ENCODE measurements at regions not wholly inside any gene's neighbourhood (a gene's known extent, or its start where the extent isn't known, plus 50 kb on each side); places are given as distances from the start of the nearest gene placed in this dataset.

DNA sequence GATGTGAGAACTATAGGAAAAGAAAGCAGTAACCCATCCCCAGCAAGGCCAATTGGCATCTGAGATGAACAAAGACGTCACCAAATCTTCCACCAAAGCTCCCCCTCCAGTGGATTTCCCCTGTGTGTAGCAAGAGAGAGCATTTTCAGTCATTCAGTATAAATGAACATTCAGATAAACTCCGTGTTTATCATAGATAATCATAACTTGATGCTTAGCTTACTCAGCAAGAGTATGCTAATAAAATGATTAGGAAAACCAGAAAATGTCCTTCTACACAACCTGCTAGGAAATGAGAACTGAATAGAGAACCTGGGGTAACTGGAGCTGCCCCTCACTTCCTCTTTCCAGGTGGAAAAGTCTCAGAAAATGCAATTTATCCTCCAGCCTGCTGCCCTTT, 198.0 kb upstream of the CCDC150 start:
- no CpG with 5 or more reads among the region's 2 CpGs for WGBS (ENCODE audit: insufficient coverage)

DNA sequence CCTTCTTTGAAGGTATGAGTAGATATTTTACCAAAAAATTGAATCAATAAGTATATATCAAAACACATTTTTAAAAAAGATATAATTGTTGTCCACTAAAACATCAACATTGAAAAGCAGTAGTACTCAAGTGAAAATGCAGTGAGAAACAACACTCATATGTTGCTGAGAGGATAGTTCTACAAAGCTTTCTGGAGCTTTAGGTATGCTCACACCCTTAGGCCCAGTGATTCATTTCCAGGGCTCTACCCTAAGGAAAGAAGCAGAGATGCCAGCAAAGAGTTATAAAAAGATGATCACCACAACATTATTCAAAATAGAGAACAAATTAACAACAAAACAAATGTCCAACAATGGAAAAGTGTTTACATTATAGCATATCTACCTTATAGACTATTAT, 197.3 kb upstream of the CCDC150 start:
- Histone ChIP-seq H3K9me3 (ENCODE audit: control extremely low read depth in 1 of 3, control insufficient read depth in 2 of 3, insufficient read depth in 1 of 3, low read length in 2 of 3) (no peaks in the 10 kb centered on the region), H3K27me3 (replicated peaks in 1 of 4; ENCODE audit: control extremely low read depth in 1 of 4, control insufficient read depth in 3 of 4, insufficient read depth in 4 of 4, low read length in 3 of 4) (no peaks in the 10 kb centered on the region), H4K20me1 (ENCODE audit: control insufficient read depth, insufficient read depth, low read length, poor library complexity, severe bottlenecking) (no peaks in the 10 kb centered on the region), H3K4me3 (ENCODE audit: control extremely low read depth in 1 of 5, extremely low read depth in 1 of 5, insufficient read depth in 1 of 5, low read depth in 2 of 5, low read length in 4 of 5) (no peak overlapping the region), H3K36me3 (replicated peaks in 1 of 2; ENCODE audit: control extremely low read depth in 1 of 2, control insufficient read depth in 1 of 2, extremely low read depth in 1 of 2, insufficient read depth in 2 of 2, low read length in 1 of 2) (no peaks in the 10 kb centered on the region), H3K27ac (ENCODE audit: low read length in 2 of 2) (no peak overlapping the region), H2AFZ (ENCODE audit: insufficient read depth, low read depth, low read length, poor library complexity, severe bottlenecking) (no peak overlapping the region), H3K4me2 (replicated peaks; ENCODE audit: low read depth, low read length, poor library complexity, severe bottlenecking) (no peak overlapping the region), H3K9ac (ENCODE audit: low read length) (no peak overlapping the region), H3K4me1 (ENCODE audit: control insufficient read depth in 2 of 2, insufficient read depth in 2 of 2, low read length in 2 of 2) (no peaks in the 10 kb centered on the region), H3K79me2 (ENCODE audit: control insufficient read depth, insufficient read depth, low read length) (no peaks in the 10 kb centered on the region)
- intact Hi-C loops (cut with micrococcal nuclease), result no loop called here
- DNase-seq (no peak), ATAC-seq (ENCODE audit: low read depth) (no peak)
- TF ChIP-seq, protein P1, sequence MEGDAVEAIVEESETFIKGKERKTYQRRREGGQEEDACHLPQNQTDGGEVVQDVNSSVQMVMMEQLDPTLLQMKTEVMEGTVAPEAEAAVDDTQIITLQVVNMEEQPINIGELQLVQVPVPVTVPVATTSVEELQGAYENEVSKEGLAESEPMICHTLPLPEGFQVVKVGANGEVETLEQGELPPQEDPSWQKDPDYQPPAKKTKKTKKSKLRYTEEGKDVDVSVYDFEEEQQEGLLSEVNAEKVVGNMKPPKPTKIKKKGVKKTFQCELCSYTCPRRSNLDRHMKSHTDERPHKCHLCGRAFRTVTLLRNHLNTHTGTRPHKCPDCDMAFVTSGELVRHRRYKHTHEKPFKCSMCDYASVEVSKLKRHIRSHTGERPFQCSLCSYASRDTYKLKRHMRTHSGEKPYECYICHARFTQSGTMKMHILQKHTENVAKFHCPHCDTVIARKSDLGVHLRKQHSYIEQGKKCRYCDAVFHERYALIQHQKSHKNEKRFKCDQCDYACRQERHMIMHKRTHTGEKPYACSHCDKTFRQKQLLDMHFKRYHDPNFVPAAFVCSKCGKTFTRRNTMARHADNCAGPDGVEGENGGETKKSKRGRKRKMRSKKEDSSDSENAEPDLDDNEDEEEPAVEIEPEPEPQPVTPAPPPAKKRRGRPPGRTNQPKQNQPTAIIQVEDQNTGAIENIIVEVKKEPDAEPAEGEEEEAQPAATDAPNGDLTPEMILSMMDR (IDR thresholded peaks at IDR 0.05), result no peak
- no peak for TF ChIP-seq EZH2 (IDR thresholded peaks at IDR 0.05; ENCODE audit: borderline replicate concordance, insufficient read depth, low read depth, low read length, poor library complexity, severe bottlenecking)
- Mint-ChIP-seq H3K27me3 (peaks cover 5% of the 10 kb centered on the region), H3K4me1 (no peaks in the 10 kb centered on the region), H3K4me3 (no peak overlapping the region), H3K9me3 (ENCODE audit: insufficient read depth) (no peaks in the 10 kb centered on the region), H3K27ac (no peak overlapping the region)
- ChIA-PET CTCF (no interaction called here), POLR2A (no interaction called here)

More for the DNA sequence above, 198.0 kb upstream of the CCDC150 start:
- no peak overlapping the region for H3K9ac ChIP-seq (ENCODE audit: low read length)
- ATAC-seq (ENCODE audit: low read depth) (no peak), DNase-seq (no peak)
- no peaks in the 10 kb centered on the region for H3K36me3 ChIP-seq (replicated peaks in 1 of 2; ENCODE audit: control extremely low read depth in 1 of 2, control insufficient read depth in 1 of 2, extremely low read depth in 1 of 2, insufficient read depth in 2 of 2, low read length in 1 of 2)
- peaks cover 9% of the 10 kb centered on the region for H3K27me3 Mint-ChIP-seq
- no peak overlapping the region for H3K4me3 Mint-ChIP-seq
- H3K79me2 ChIP-seq (ENCODE audit: control insufficient read depth, insufficient read depth, low read length), result no peaks in the 10 kb centered on the region
- no peaks in the 10 kb centered on the region for H3K27me3 ChIP-seq (replicated peaks in 1 of 4; ENCODE audit: control extremely low read depth in 1 of 4, control insufficient read depth in 3 of 4, insufficient read depth in 4 of 4, low read length in 3 of 4)
- H3K4me3 ChIP-seq (ENCODE audit: control extremely low read depth in 1 of 5, extremely low read depth in 1 of 5, insufficient read depth in 1 of 5, low read depth in 2 of 5, low read length in 4 of 5), result no peak overlapping the region
- H3K4me1 Mint-ChIP-seq, result no peaks in the 10 kb centered on the region
- no peaks in the 10 kb centered on the region for H4K20me1 ChIP-seq (ENCODE audit: control insufficient read depth, insufficient read depth, low read length, poor library complexity, severe bottlenecking)
- intact Hi-C loops (cut with micrococcal nuclease), result no loop called here
- H3K27ac ChIP-seq (ENCODE audit: low read length in 2 of 2), result no peak overlapping the region
- H3K4me1 ChIP-seq (ENCODE audit: control insufficient read depth in 2 of 2, insufficient read depth in 2 of 2, low read length in 2 of 2), result no peaks in the 10 kb centered on the region
- H3K9me3 Mint-ChIP-seq (ENCODE audit: insufficient read depth), result no peaks in the 10 kb centered on the region
- POLR2A ChIA-PET, result no interaction called here
- no peak overlapping the region for H2AFZ ChIP-seq (ENCODE audit: insufficient read depth, low read depth, low read length, poor library complexity, severe bottlenecking)
- CTCF ChIA-PET, result interaction anchor here (1.0 kb wide), 1 partner anchor 11 kb away, joined by 7 read pairs; no protein-coding TSS in a partner anchor
- H3K27ac Mint-ChIP-seq, result no peak overlapping the region
- H3K4me2 ChIP-seq (replicated peaks; ENCODE audit: low read depth, low read length, poor library complexity, severe bottlenecking), result no peak overlapping the region
- no peaks in the 10 kb centered on the region for H3K9me3 ChIP-seq (ENCODE audit: control extremely low read depth in 1 of 3, control insufficient read depth in 2 of 3, insufficient read depth in 1 of 3, low read length in 2 of 3)
- TF ChIP-seq EZH2 (IDR thresholded peaks at IDR 0.05; ENCODE audit: borderline replicate concordance, insufficient read depth, low read depth, low read length, poor library complexity, severe bottlenecking), result no peak
- TF ChIP-seq, protein P1 (IDR thresholded peaks at IDR 0.05), result no peak
